ENCODE measurements at regions not wholly inside any gene's neighbourhood (a gene's known extent, or its start where the extent isn't known, plus 50 kb on each side); places are given as distances from the start of the nearest gene placed in this dataset.

DNA sequence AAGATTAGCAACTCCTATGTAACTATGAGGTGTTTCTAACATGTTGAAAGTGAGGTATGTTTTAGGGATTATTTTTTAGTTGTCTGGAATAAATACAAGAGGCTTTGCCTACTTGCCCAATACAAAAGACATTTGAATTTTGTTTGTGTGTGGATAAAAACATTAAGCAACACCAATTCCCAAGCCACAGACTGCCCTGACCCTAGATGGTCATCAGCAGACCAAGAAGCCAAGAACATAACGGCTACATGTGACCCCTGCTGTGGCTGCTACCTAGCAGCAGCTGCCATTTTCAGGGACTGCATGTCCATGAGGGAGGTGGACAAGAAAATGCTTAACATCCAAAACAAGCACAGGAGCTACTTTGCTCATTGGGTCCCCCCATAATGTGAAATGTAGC lies 70.5 kb upstream of the QRFPR start:
- no TSS peak for BruUV-seq (replicated peaks)
- no peaks in the 10 kb centered on the region for H3K36me3 ChIP-seq (ENCODE audit: control insufficient read depth, insufficient read depth, low read length)
- POLR2A ChIA-PET = no interaction called here
- FAIRE-seq (no peak), DNase-seq (ENCODE audit: extremely low read depth in 1 of 4, low spot score in 3 of 4) (no peak), ATAC-seq (no peak)
- intact Hi-C loops (cut with micrococcal nuclease) = no loop called here
- H3K27me3 ChIP-seq (ENCODE audit: control insufficient read depth in 2 of 2, insufficient read depth in 2 of 2, low read length in 2 of 2) = no peaks in the 10 kb centered on the region
- in situ Hi-C loops (cut with MboI) = no loop called here
- H4K20me1 ChIP-seq (replicated peaks; ENCODE audit: control insufficient read depth, insufficient read depth, low read length) = no peaks in the 10 kb centered on the region
- CTCF ChIA-PET (ENCODE audit: low intra/inter-chr PET ratio) = no interaction called here
- H3K27ac ChIP-seq (ENCODE audit: extremely low read depth, low read depth, low read length) = no peak overlapping the region
- no peaks in the 10 kb centered on the region for H3K79me2 ChIP-seq (ENCODE audit: control insufficient read depth, insufficient read depth, low read length)
- H3K4me2 ChIP-seq (ENCODE audit: insufficient read depth, low read length) = no peak overlapping the region
- no peak for TF ChIP-seq ZNF57 (CRISPR knock-in tag; IDR thresholded peaks at IDR 0.05)
- no peak for TF ChIP-seq L3MBTL2 (IDR thresholded peaks at IDR 0.05)
- TF ChIP-seq, protein P1, sequence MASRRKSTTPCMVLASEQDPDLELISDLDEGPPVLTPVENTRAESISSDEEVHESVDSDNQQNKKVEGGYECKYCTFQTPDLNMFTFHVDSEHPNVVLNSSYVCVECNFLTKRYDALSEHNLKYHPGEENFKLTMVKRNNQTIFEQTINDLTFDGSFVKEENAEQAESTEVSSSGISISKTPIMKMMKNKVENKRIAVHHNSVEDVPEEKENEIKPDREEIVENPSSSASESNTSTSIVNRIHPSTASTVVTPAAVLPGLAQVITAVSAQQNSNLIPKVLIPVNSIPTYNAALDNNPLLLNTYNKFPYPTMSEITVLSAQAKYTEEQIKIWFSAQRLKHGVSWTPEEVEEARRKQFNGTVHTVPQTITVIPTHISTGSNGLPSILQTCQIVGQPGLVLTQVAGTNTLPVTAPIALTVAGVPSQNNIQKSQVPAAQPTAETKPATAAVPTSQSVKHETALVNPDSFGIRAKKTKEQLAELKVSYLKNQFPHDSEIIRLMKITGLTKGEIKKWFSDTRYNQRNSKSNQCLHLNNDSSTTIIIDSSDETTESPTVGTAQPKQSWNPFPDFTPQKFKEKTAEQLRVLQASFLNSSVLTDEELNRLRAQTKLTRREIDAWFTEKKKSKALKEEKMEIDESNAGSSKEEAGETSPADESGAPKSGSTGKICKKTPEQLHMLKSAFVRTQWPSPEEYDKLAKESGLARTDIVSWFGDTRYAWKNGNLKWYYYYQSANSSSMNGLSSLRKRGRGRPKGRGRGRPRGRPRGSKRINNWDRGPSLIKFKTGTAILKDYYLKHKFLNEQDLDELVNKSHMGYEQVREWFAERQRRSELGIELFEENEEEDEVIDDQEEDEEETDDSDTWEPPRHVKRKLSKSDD (conservative IDR thresholded peaks at IDR 0.05; ENCODE audit: low read length) = no peak
- TF ChIP-seq RFX7 (CRISPR knock-in tag; IDR thresholded peaks at IDR 0.05) = no peak
- TF ChIP-seq, protein P2, sequence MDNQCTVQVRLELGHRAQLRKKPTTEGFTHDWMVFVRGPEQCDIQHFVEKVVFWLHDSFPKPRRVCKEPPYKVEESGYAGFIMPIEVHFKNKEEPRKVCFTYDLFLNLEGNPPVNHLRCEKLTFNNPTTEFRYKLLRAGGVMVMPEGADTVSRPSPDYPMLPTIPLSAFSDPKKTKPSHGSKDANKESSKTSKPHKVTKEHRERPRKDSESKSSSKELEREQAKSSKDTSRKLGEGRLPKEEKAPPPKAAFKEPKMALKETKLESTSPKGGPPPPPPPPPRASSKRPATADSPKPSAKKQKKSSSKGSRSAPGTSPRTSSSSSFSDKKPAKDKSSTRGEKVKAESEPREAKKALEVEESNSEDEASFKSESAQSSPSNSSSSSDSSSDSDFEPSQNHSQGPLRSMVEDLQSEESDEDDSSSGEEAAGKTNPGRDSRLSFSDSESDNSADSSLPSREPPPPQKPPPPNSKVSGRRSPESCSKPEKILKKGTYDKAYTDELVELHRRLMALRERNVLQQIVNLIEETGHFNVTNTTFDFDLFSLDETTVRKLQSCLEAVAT (IDR thresholded peaks at IDR 0.05) = no peak
- 0% methylated on average over 1 of the region's 1 CpG for WGBS (ENCODE audit: insufficient coverage, low coverage, missing lambda C conversion rate)
- no peaks in the 10 kb centered on the region for H3K9me1 ChIP-seq (ENCODE audit: control insufficient read depth, insufficient read depth, low read length)
- H2AFZ ChIP-seq (ENCODE audit: low read depth, low read length) = no peak overlapping the region
- no peak overlapping the region for H3K4me3 ChIP-seq
- H3K9me3 ChIP-seq (replicated peaks; ENCODE audit: control insufficient read depth, insufficient read depth, low read depth, low read length) = no peaks in the 10 kb centered on the region
- no peak overlapping the region for H3K9ac ChIP-seq (ENCODE audit: insufficient read depth in 1 of 2, low read depth in 2 of 2, low read length in 2 of 2)
- H3K4me1 ChIP-seq (replicated peaks in 1 of 2; ENCODE audit: control insufficient read depth in 2 of 2, insufficient read depth in 2 of 2, low read length in 2 of 2) = no peaks in the 10 kb centered on the region

Data from K562 (cell line).